ENCODE measurements at regions not wholly inside any gene's neighbourhood (a gene's known extent, or its start where the extent isn't known, plus 50 kb on each side); places are given as distances from the start of the nearest gene placed in this dataset.

- H3K27ac ChIP-seq (ENCODE audit: low read length): no peak overlapping the region
- H3K27ac Mint-ChIP-seq: no peak overlapping the region
- no peak overlapping the region for H3K4me3 ChIP-seq (ENCODE audit: low read length)
- no peaks in the 10 kb centered on the region for H3K27me3 ChIP-seq (ENCODE audit: control insufficient read depth, insufficient read depth, low read length)
- no peaks in the 10 kb centered on the region for H3K4me1 Mint-ChIP-seq
- H3K9me3 Mint-ChIP-seq: no peaks in the 10 kb centered on the region
- no peak for TF ChIP-seq CTCF (IDR thresholded peaks at IDR 0.05)
- intact Hi-C loops (cut with micrococcal nuclease): no loop called here
- H3K9me3 ChIP-seq (ENCODE audit: control insufficient read depth, insufficient read depth, low read length): no peaks in the 10 kb centered on the region
- no peaks in the 10 kb centered on the region for H3K36me3 Mint-ChIP-seq
- H3K27me3 Mint-ChIP-seq (ENCODE audit: low read depth in 2 of 2): no peaks in the 10 kb centered on the region
- H3K4me3 Mint-ChIP-seq: no peak overlapping the region
- ATAC-seq (no peak), DNase-seq (no peak)
- no peaks in the 10 kb centered on the region for H3K4me1 ChIP-seq (ENCODE audit: control insufficient read depth, insufficient read depth, low read length)
- WGBS (ENCODE audit: insufficient coverage): 77% methylated on average over 11 of the region's 11 CpGs
- H3K36me3 ChIP-seq (ENCODE audit: control insufficient read depth, insufficient read depth, low read length): no peaks in the 10 kb centered on the region
Observed at GRCh38 chr11:71098776-71099175, 153.6 kb downstream of the SHANK2 start.

- H3K9me3 Mint-ChIP-seq: no peaks in the 10 kb centered on the region
- no peaks in the 10 kb centered on the region for H3K4me1 Mint-ChIP-seq
- H3K27ac Mint-ChIP-seq: no peak overlapping the region
- DNase-seq (no peak), ATAC-seq (peak in 1 of 3 donors; percentile 12)
- no peaks in the 10 kb centered on the region for H3K27me3 Mint-ChIP-seq (ENCODE audit: low read depth in 2 of 2)
- H3K4me1 ChIP-seq (ENCODE audit: control insufficient read depth, insufficient read depth, low read length): no peaks in the 10 kb centered on the region
- H3K27me3 ChIP-seq (ENCODE audit: control insufficient read depth, insufficient read depth, low read length): no peaks in the 10 kb centered on the region
- TF ChIP-seq CTCF (IDR thresholded peaks at IDR 0.05): no peak
- H3K9me3 ChIP-seq (ENCODE audit: control insufficient read depth, insufficient read depth, low read length): no peaks in the 10 kb centered on the region
- H3K4me3 ChIP-seq (ENCODE audit: low read length): no peak overlapping the region
- intact Hi-C loops (cut with micrococcal nuclease): no loop called here
- H3K36me3 ChIP-seq (ENCODE audit: control insufficient read depth, insufficient read depth, low read length): no peaks in the 10 kb centered on the region
- WGBS (ENCODE audit: insufficient coverage): 83% methylated on average over 12 of the region's 12 CpGs
- H3K4me3 Mint-ChIP-seq: no peak overlapping the region
- no peaks in the 10 kb centered on the region for H3K36me3 Mint-ChIP-seq
- no peak overlapping the region for H3K27ac ChIP-seq (ENCODE audit: low read length)
Observed at GRCh38 chr11:71097506-71098240, 154.7 kb downstream of the SHANK2 start.

- Mint-ChIP-seq H3K27me3 (ENCODE audit: low read depth in 2 of 2) (no peaks in the 10 kb centered on the region), H3K36me3 (no peaks in the 10 kb centered on the region), H3K9me3 (no peaks in the 10 kb centered on the region), H3K4me3 (no peak overlapping the region), H3K4me1 (no peaks in the 10 kb centered on the region), H3K27ac (no peak overlapping the region)
- H3K9me3 ChIP-seq (ENCODE audit: control insufficient read depth, insufficient read depth, low read length): no peaks in the 10 kb centered on the region
- no peak for TF ChIP-seq CTCF (IDR thresholded peaks at IDR 0.05)
- H3K4me3 ChIP-seq (ENCODE audit: low read length): no peak overlapping the region
- DNase-seq: no peak
- H3K4me1 ChIP-seq (ENCODE audit: control insufficient read depth, insufficient read depth, low read length): no peaks in the 10 kb centered on the region
- H3K27me3 ChIP-seq (ENCODE audit: control insufficient read depth, insufficient read depth, low read length): no peaks in the 10 kb centered on the region
- intact Hi-C loops (cut with micrococcal nuclease): no loop called here
- no peak for ATAC-seq
- no peak overlapping the region for H3K27ac ChIP-seq (ENCODE audit: low read length)
- no peaks in the 10 kb centered on the region for H3K36me3 ChIP-seq (ENCODE audit: control insufficient read depth, insufficient read depth, low read length)
- 66% methylated on average over 10 of the region's 10 CpGs for WGBS (ENCODE audit: insufficient coverage)
Observed at GRCh38 chr11:71096751-71097388, 155.5 kb downstream of the SHANK2 start.

Data from natural killer cell (primary cell).